HG03045 (cell line): ENCODE measurements at regions not wholly inside any gene's neighbourhood (a gene's known extent, or its start where the extent isn't known, plus 50 kb on each side); places are given as distances from the start of the nearest gene placed in this dataset.

Source experiments
- ATAC-seq: cut with Tn5 transposase; IDR thresholded peaks from one replicate; pipeline ENCODE4 v1.9.1; 2021; ENCODE audit warnings: mild to moderate bottlenecking, moderate library complexity; ENCODE audit not compliant: unreplicated experiment

DNA sequence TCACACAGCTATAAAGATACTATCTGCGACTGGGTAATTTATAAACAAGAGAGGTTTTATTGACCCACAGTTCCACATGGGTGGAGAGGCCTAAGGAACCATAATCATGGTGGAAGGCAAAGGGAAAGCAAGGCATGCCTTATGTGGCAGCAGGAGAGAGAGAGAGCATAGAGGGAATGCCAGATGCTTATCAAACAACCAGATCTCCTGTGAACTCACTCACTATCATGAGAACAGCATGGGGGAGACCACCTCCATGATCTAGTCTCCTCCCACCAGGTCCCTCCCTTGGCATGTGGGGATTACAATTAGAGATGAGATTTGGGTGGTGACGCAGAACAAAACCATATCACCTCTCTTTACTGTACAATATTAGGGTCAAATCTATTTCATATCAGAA, 1101.6 kb upstream of the RAG2 start:
- no peak for ATAC-seq

GRCh38 chr11:37695283-37695682, 1097.2 kb upstream of the RAG2 start:
- ATAC-seq = no peak

- ATAC-seq = no peak
Measured at GRCh38 chr11:37689951-37690350, 1091.9 kb upstream of the RAG2 start.

DNA sequence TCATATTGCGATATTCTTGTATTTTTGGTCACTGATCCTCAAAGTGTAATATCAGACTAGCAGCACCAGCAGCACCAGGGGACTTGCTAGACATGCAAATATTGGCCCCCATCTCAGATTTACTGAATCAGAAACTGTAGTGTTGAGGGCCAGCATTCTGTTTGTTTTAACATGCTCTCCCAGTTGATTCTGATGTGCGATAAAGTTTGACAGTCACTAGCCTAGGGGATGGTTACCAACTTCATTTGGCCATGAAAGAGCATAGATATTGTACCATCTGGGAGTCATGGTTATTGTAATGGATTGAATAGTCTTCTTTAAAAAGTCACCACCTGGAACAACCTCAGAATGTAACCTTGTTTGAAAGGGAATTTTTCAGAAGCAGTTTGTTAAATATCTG, 1090.4 kb upstream of the RAG2 start:
- no peak for ATAC-seq

DNA sequence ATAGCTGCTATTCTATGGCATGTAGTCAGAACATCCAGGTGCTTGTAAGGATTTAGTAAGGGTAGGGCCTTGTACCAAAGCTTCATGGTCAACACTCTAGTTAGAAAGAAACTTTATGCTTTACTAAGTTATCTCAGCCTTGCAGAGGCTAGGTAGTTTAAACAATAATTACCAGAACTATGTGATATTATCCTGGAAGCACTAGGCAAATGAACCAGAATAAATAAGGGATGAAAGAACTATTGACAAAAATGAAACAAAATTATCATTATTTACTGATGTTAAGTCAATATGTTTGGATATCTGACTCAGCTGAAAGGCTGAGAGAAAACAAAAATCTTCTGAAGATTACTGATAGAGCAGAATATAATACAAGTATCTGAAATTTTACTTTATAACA, 1089.1 kb upstream of the RAG2 start:
- ATAC-seq = no peak

- no peak for ATAC-seq
Measured at GRCh38 chr11:37671321-37671720, 1073.3 kb upstream of the RAG2 start.

- ATAC-seq = no peak
Measured at GRCh38 chr11:37666960-37667359, 1068.9 kb upstream of the RAG2 start.

DNA sequence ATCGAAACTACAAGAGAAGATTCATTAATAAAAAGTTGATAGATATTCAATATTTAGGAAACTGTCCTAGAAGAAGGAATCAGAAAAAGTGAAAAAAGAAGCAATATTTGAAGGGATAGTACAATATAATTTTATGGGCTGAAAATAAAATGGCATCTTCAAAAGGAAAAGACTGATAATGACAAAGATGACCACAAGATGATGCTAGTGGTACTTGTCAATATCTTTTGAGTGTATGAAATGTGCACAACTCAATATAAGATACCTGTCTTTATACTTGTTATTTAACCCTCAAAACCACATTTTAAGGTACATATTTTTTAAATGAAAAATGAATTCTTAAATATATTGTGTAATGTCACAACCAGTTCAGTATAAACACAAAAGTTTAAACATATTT, 1059.6 kb upstream of the RAG2 start:
- no peak for ATAC-seq

DNA sequence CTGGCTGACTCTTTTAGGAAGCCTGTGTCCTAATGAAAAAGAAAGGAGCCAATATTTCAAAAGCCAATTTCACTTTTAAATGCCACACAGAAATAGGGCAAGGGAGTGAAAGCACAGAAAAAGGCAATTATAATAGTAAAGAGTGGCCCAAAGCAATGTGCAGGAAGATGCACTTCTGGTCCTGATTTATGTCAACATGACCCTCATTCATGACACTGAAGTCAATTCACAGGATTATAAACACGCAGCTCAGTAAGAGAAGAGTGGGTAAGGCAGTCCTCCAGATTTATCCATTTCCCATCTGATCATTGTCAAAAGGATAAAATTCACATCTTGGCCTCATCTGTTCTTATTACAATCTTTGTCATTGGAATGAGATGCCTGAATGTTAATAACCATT, 1049.7 kb upstream of the RAG2 start:
- ATAC-seq = no peak

GRCh38 chr11:37643968-37644367, 1045.9 kb upstream of the RAG2 start:
- ATAC-seq = no peak

DNA sequence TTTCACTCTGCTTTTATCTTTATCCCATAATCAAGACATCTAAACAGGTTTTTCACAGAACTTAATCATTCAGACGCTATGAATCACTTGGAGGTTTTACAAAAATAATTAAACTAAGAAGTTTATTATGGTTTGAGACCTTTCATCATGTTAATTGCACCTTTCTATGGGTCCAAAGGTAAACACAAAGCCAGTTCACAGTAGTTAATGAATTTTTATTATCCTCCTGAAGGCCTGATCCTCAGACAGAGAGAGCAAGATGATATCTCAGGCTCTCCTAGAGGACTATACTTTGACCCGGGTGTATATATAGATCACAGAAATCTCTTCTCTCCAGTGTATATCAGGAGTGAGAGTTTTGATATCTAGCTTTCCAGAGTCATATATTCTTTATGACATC, 1044.3 kb upstream of the RAG2 start:
- no peak for ATAC-seq

DNA sequence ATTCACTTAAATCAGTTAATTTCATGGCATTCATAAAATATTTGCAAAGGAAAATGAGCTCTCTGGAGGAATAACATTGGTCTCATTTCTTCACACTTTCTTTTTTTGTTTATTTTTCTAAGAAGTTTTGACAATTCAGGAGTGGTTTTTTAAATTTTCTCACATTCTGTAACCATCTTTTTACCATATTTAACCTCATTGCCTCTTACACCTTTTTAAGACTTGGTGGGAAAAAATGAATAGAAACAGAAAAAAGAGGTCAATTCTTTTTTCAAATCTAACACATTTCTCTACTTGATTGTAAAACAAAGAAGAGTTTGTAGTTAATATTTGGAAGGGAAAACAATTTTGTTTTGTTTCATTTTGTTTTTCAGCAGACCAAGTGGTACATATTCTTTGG, 1034.7 kb upstream of the RAG2 start:
- no peak for ATAC-seq

- ATAC-seq = no peak
Measured at GRCh38 chr11:37630866-37631265, 1032.8 kb upstream of the RAG2 start.

- ATAC-seq = no peak
Measured at GRCh38 chr11:37623778-37624177, 1025.7 kb upstream of the RAG2 start.

DNA sequence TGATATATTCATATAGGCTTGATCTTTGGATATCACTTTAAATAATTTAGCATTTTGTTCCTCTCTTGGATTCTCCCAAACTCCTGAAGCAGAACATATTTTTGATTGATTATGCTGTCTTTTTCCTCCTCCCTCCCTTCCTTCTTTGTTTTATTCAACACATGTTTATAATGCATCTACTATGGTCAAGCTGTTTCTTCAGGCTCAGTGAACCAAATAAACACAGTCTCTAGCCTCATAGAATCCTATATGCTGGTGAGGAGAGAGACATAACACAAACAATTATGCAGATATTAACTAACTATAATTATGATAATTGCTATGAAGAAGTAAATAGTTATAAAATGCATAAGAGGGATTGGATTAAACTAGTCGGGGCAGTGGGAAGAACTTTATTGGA, 1023.6 kb upstream of the RAG2 start:
- no peak for ATAC-seq

DNA sequence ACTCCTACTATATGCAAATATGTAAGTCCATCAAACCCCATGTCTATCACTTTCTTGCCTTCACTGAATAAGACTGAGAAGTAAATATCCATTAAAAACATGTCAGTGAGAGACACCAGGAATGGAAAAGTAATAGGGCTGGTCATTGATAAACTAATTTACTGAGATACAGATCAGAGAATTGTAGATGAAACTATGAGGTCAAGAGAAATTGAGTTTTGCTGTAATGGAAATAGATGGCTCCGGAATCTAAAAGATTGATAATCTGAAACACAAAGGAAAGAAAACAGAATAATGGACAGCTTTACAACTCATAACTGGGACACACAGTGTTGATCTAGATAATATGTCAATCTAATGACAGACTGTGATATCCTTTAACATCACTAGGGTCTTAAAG, 1018.3 kb upstream of the RAG2 start:
- ATAC-seq = no peak

- ATAC-seq = no peak
Measured at GRCh38 chr11:37613031-37613430, 1015.0 kb upstream of the RAG2 start.

DNA sequence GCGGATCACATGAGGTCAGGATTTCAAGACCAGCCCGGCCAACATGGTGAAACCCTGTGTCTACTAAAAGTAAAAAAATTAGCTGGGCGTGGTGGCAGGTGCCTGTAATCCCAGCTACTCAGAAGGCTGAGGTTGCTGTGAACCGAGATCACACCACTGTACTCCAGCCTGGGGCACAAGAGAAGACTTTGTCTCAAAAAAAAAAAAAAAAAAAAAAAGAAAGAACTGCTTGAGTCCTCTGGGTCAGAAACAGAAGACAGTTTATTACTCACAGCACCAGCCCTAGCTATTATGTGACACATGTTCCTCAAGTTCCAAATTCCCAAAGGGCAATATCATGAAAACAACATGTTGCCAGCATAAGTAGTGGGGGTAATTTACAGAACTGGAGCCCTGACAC, 1014.1 kb upstream of the RAG2 start:
- no peak for ATAC-seq

GRCh38 chr11:37605229-37605628, 1007.2 kb upstream of the RAG2 start:
- ATAC-seq = no peak

DNA sequence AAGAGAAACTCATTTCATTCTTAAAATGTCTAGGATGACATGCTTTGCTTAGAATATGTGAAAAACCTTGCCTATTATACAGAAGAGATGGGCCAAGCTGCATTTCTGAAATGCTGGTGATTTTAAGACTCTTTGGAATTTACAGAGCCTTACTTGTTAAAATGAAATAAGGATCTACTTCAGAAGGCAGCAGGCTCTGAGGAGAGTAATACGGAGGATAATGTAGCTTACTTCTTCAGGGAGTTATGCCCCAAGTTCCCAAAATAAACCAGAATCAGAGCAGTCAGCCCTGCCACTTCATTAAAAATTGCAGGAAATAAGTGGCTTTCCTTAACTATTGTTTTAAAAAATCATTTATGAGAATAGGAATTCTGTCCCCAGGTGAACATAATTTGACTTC, 1000.3 kb upstream of the RAG2 start:
- no peak for ATAC-seq

DNA sequence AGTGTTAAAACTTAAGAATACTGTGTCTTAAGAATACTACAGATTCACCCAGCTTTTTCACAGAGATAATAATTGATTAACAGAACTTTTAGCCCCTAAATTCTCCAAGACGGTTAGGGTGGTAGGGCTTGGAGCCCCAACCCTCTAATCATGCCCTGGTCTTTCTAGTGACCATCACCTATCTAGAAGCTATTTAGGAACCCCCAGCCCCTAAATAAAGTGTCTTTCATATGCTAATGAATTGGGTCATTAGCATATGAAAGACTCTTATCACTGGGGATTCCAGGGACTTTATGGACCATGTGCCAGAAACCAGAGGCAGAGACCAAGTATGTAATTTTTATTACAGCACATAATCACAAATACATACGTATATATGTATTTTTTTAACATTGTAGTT, 999.7 kb upstream of the RAG2 start:
- no peak for ATAC-seq

DNA sequence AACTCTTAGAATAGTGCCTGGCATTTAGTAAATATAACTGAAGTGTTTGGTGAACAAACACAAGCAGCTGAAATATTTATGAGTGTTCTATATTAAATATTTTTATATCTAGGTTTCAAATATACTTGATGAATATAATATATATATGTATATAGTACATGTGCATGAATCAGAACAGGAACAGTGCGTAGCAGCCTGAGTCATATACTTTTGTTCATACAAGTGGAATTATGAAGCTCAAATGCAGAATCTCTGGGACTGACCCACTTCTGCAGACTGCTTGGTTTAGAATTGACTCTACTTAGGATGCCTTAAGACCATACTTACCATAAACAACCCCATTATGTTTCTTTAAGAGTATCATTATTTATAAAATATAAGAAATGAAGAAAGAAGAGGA, 997.8 kb upstream of the RAG2 start:
- no peak for ATAC-seq

- no peak for ATAC-seq
Measured at GRCh38 chr11:37574361-37574760, 976.3 kb upstream of the RAG2 start.
